GM12878 (cell line): ENCODE measurements at regions not wholly inside any gene's neighbourhood (a gene's known extent, or its start where the extent isn't known, plus 50 kb on each side); places are given as distances from the start of the nearest gene placed in this dataset.

Experiments used
- ATAC-seq: fragments of 200-7000 bp; cut with Tn5 transposase; 3 replicates; pipeline ENCODE4 v1.9.1; 2020; ENCODE audit warnings: mild to moderate bottlenecking, moderate library complexity
- BruUV-seq: library from RNA; stranded (reverse); fragments of 400-500 nt; replicated peaks from 2 replicates; lab custom pipeline; 2021; lab: Mats Ljungman, UMichigan
- CTCF ChIA-PET: fragments of 300-600 bp; sonication (Branson Sonifier 250); formaldehyde crosslinking; extraction: SDS; loops from one replicate; lab custom pipeline; 2021; ENCODE audit warnings: inconsistent platforms; lab: Yijun Ruan, JAX
- POLR2A ChIA-PET: fragments of 350-600 bp; formaldehyde crosslinking; extraction: SDS; loops from one replicate; lab custom pipeline; 2021; ENCODE audit warnings: inconsistent platforms; lab: Charles Lee
- RAD21 ChIA-PET: fragments of 300-600 bp; sonication (Branson Sonifier 250); formaldehyde crosslinking; loops from one replicate; lab custom pipeline; 2023; ENCODE audit warnings: antibody characterized with exemption; ENCODE audit not compliant: unreplicated experiment; lab: Charles Lee
- SMC1A ChIA-PET: fragments of 300-600 bp; sonication (Branson Sonifier 250); formaldehyde crosslinking; loops from one replicate; lab custom pipeline; 2023; ENCODE audit not compliant: unreplicated experiment, uncharacterized antibody; lab: Charles Lee
- DNase-seq: peaks from one replicate; pipeline ENCODE4 v3.0.0-alpha.2; 2011; ENCODE audit warnings: low read depth, low spot score
- FAIRE-seq: peaks from 3 replicates; lab custom pipeline; 2011; peaks lifted over from hg19 to GRCh38; lab: Jason Lieb, UNC
- H2AFZ ChIP-seq: 2 replicates; pipeline ENCODE4 v1.6.0; 2011; ENCODE audit warnings: low read depth, low read length, control low read depth; ENCODE audit not compliant: control insufficient read depth
- H3K27ac ChIP-seq: 2 replicates; pipeline ENCODE4 v1.5.1; 2011; ENCODE audit warnings: control low read depth; ENCODE audit not compliant: control insufficient read depth, insufficient read depth
- H3K27me3 ChIP-seq, 2 experiments: replicated peaks in 1 of 2; 2 replicates each; pipeline versions ENCODE4 v1.6.0 to v1.6.1; 2011; ENCODE audit warnings: low read length in 1 of 2; ENCODE audit not compliant: control insufficient read depth in 2 of 2, insufficient read depth in 2 of 2
- H3K36me3 ChIP-seq, 2 experiments: 2 replicates each; pipeline ENCODE4 v1.5.1; 2011; ENCODE audit warnings: low read length in 1 of 2; ENCODE audit not compliant: control insufficient read depth in 2 of 2, insufficient read depth in 2 of 2
- H3K4me1 ChIP-seq: 2 replicates; pipeline ENCODE4 v1.6.1; 2011; ENCODE audit warnings: mild to moderate bottlenecking, low read length, moderate library complexity, mixed read lengths; ENCODE audit not compliant: control insufficient read depth, insufficient read depth
- H3K4me2 ChIP-seq: 2 replicates; pipeline ENCODE4 v1.6.0; 2011; ENCODE audit warnings: control low read depth; ENCODE audit not compliant: control insufficient read depth, insufficient read depth
- H3K4me3 ChIP-seq: fragments of 200-600 bp; sonication (generic); 2 replicates; pipeline ENCODE4 v1.5.1; 2016
- H3K79me2 ChIP-seq: 2 replicates; pipeline ENCODE4 v1.6.0; 2011; ENCODE audit warnings: low read length; ENCODE audit not compliant: control insufficient read depth, insufficient read depth
- H3K9ac ChIP-seq: 2 replicates; pipeline ENCODE4 v1.8.0; 2011; ENCODE audit warnings: low read length, control low read depth, mixed read lengths; ENCODE audit not compliant: control insufficient read depth, insufficient read depth
- H3K9me3 ChIP-seq: replicated peaks from 3 replicates; pipeline ENCODE4 v1.5.1; 2011; ENCODE audit warnings: mild to moderate bottlenecking, low read length; ENCODE audit not compliant: control insufficient read depth, insufficient read depth
- H4K20me1 ChIP-seq: 2 replicates; pipeline ENCODE4 v1.6.0; 2011; ENCODE audit not compliant: control insufficient read depth, insufficient read depth
- CHD1 ChIP-seq: IDR thresholded peaks from 2 replicates; pipeline ENCODE4 v1.6.1; 2012; ENCODE audit warnings: low read depth, low read length, improper control_type of control experiment
- CREM ChIP-seq: IDR thresholded peaks from 2 replicates; pipeline ENCODE4 v1.6.1; 2014; ENCODE audit warnings: antibody characterized with exemption, low read depth
- FOXK2 ChIP-seq: fragments of 450-650 bp; IDR thresholded peaks from 2 replicates; pipeline ENCODE4 v1.6.1; 2017; ENCODE audit warnings: mild to moderate bottlenecking, moderate library complexity
- GATAD2B ChIP-seq: fragments of 450-650 bp; conservative IDR thresholded peaks from 2 replicates; pipeline ENCODE4 v1.6.1; 2017; ENCODE audit warnings: low read depth, mild to moderate bottlenecking, moderate library complexity
- KDM1A ChIP-seq: fragments of 200-600 bp; sonication (generic); IDR thresholded peaks from 2 replicates; pipeline ENCODE4 v1.6.1; 2016; ENCODE audit warnings: borderline replicate concordance
- NBN ChIP-seq: fragments of 450-650 bp; IDR thresholded peaks from 2 replicates; pipeline ENCODE4 v1.6.1; 2016
- PRDM15 ChIP-seq: fragments of 450-650 bp; formaldehyde crosslinking; IDR thresholded peaks from 2 replicates; pipeline ENCODE4 v1.4.0; 2020; ENCODE audit warnings: mild to moderate bottlenecking, moderate library complexity
- RCOR1 ChIP-seq: conservative IDR thresholded peaks from 2 replicates; pipeline ENCODE4 v1.6.1; 2012; ENCODE audit warnings: low read depth, low read length, improper control_type of control experiment
- USF2 ChIP-seq: IDR thresholded peaks from 2 replicates; pipeline ENCODE4 v1.6.1; 2011; ENCODE audit warnings: low read depth, low read length, improper control_type of control experiment, borderline replicate concordance
- WGBS: methylation state at CpG from one replicate; pipeline ENCODE4 v1.1.6; 2016; ENCODE audit warnings: low lambda C conversion rate; ENCODE audit not compliant: insufficient replicate concordance, insufficient coverage; ENCODE audit errors: missing lambda C conversion rate; 5-methylcytosine and 5-hydroxymethylcytosine counted together
- in situ Hi-C: fragments of 300-500 bp; cut with MboI; formaldehyde crosslinking; loops from 9 replicates; pipeline ENCODE4 v1.14.3; 2018; ENCODE audit warnings: mixed read lengths
- intact Hi-C: fragments of 100-400 bp; cut with micrococcal nuclease; formaldehyde crosslinking; loops from one replicate; pipeline ENCODE4 v1.14.2; 2022; ENCODE audit not compliant: unreplicated experiment

- no peak overlapping the region for H3K4me2 ChIP-seq
- H3K79me2 ChIP-seq = no peaks in the 10 kb centered on the region
- ChIA-PET SMC1A (no interaction called here), CTCF (no interaction called here), RAD21 (no interaction called here), POLR2A (no interaction called here)
- no peak overlapping the region for H3K27ac ChIP-seq
- no peaks in the 10 kb centered on the region for H3K36me3 ChIP-seq
- no peaks in the 10 kb centered on the region for H3K27me3 ChIP-seq
- no peaks in the 10 kb centered on the region for H3K4me1 ChIP-seq
- no peaks in the 10 kb centered on the region for H4K20me1 ChIP-seq
- DNase-seq = no peak
- in situ Hi-C loops = no loop called here
- intact Hi-C loops = no loop called here
- FAIRE-seq = no peak
- no TSS peak for BruUV-seq
- no peak overlapping the region for H3K4me3 ChIP-seq
- H3K9ac ChIP-seq = no peak overlapping the region
- H2AFZ ChIP-seq = no peak overlapping the region
- WGBS = 40% methylated on average over 7 of the region's 7 CpGs
- no peaks in the 10 kb centered on the region for H3K9me3 ChIP-seq
- TF ChIP-seq FOXK2 (no peak), CREM (no peak), CHD1 (no peak), GATAD2B (no peak), PRDM15 (no peak), NBN (no peak), KDM1A (no peak), RCOR1 (no peak), USF2 (no peak)
- ATAC-seq = no peak
Observed at GRCh38 chr1:239436286-239436685, 49.9 kb downstream of the CHRM3 start.
